HG03457 (cell line): ENCODE measurements at regions not wholly inside any gene's neighbourhood (a gene's known extent, or its start where the extent isn't known, plus 50 kb on each side); places are given as distances from the start of the nearest gene placed in this dataset.
"Not testable (repeated sequence)": the region's sequence is repeated elsewhere in the genome, so short reads cannot be mapped to it uniquely, and the experiment has no call there.

Experiments used
- ATAC-seq: cut with Tn5 transposase; IDR thresholded peaks from one replicate; pipeline ENCODE4 v1.9.1; 2021; ENCODE audit warnings: moderate number of reproducible peaks; ENCODE audit not compliant: unreplicated experiment

GRCh38 chr7:113176836-113177235 lies 58.5 kb upstream of the SMIM30 start:
- ATAC-seq = no peak

DNA sequence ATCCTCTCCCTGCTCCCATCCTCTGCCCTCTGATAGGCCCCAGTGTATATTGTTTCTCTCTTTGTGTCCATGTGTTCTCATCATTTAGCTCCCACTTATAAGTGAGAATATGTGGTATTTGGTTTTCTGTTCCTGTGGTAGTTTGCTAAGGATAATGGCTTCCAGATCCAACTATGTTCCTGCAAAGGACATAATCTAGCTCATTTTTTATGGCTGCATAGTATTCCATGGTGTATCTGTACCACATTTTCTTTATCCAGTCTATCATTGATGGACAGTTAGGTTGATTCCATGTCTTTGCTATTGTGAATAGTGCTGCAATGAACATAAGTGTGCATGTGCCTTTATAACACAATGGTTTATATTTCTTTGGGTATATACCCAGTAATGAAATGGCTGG lies 57.8 kb upstream of the SMIM30 start:
- not testable (repeated sequence) for ATAC-seq

- ATAC-seq = no peak
Measured at GRCh38 chr7:113175525-113176104, 57.3 kb upstream of the SMIM30 start.

DNA sequence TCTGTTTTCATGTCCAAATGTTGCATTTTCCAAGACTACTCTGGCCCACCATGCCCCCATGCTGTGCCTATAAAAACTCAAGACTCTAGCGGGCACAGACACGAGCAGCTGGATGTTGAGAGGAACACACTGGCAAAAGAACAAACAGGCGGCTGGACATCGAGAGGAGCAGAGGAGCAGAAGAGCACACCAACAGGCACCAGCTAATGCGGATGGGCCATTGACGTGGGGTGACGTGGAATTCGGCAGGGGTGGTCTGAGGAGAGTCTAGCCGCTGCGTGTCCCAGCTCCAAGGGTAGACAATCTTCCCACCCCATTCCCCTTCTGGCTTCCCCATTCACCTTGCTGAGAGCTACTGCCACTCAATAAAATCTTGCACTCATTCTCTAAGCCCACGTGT lies 54.4 kb upstream of the SMIM30 start:
- no peak for ATAC-seq

GRCh38 chr7:113170591-113170990 lies 52.2 kb upstream of the SMIM30 start:
- no peak for ATAC-seq
